ENCODE measurements at regions not wholly inside any gene's neighbourhood (a gene's known extent, or its start where the extent isn't known, plus 50 kb on each side); places are given as distances from the start of the nearest gene placed in this dataset.
A peak's percentile ranks its signal among the peaks of the same experiment; 100 is the strongest.
"Not testable (repeated sequence)": the region's sequence is repeated elsewhere in the genome, so short reads cannot be mapped to it uniquely, and the experiment has no call there.

DNA sequence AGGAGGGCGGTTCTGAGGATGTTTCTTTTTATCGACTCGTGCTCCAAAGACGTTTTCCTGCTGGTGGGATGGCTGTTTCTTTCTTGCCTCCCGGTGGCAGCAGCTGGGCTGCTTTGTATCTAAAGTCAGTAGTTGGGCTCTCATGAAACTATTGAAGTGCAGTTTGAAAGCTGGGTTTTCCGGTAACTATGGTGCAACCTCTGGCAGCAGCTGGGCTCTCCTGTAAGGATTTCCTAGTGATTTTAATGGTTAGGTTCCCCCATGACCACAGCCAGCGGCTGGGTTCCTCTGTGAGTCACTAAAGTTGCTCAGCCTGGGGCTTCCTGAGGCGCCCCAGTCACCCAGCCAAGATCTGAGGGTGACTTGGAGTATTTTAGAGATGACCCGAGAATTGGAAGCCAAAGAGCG is 87.9 kb downstream of the NPIPB11 start:
- TF ChIP-seq CTCF (IDR thresholded peaks at IDR 0.05): peak in 4 of 6 experiments; percentile 26 to 39 (median 33)
- TF ChIP-seq POLR2A (IDR thresholded peaks at IDR 0.05): not testable (repeated sequence)

Data from thyroid gland (tissue), 4 donors.